PC-3 (cell line): ENCODE measurements at regions not wholly inside any gene's neighbourhood (a gene's known extent, or its start where the extent isn't known, plus 50 kb on each side); places are given as distances from the start of the nearest gene placed in this dataset.

ENCODE experiments used
- EZH2phosphoT487 ChIP-seq: fragments of 300-600 bp; sonication (generic); IDR thresholded peaks from 2 replicates; pipeline ENCODE4 v1.6.1; 2018; ENCODE audit warnings: mild to moderate bottlenecking, antibody characterized with exemption, low read length, borderline replicate concordance
- TF ChIP-seq, protein P1 (sequence below): fragments of 300-600 bp; sonication (generic); conservative IDR thresholded peaks from 2 replicates; pipeline ENCODE4 v1.5.1; 2017; ENCODE audit warnings: antibody characterized with exemption, low read depth, mild to moderate bottlenecking, low read length

DNA sequence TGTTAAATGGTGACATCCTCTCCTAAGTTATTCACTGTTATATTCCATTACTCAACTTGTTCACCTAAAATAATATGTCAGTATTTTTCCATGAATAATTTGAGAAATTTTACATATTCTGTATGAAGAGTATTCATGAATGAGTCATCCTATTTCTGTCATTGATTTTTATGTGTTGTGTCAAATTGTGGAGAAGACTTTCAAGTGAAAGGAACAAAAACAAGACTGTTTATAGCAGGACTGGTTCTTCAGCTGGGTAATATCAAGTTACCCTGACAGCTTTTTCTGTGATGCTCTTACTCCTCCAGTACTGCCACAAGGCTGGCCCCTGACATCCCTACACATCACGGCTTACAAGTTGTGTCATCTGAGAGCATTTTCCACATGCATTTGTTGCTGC, 847.7 kb downstream of the NCAM2 start:
- TF ChIP-seq, protein P1, sequence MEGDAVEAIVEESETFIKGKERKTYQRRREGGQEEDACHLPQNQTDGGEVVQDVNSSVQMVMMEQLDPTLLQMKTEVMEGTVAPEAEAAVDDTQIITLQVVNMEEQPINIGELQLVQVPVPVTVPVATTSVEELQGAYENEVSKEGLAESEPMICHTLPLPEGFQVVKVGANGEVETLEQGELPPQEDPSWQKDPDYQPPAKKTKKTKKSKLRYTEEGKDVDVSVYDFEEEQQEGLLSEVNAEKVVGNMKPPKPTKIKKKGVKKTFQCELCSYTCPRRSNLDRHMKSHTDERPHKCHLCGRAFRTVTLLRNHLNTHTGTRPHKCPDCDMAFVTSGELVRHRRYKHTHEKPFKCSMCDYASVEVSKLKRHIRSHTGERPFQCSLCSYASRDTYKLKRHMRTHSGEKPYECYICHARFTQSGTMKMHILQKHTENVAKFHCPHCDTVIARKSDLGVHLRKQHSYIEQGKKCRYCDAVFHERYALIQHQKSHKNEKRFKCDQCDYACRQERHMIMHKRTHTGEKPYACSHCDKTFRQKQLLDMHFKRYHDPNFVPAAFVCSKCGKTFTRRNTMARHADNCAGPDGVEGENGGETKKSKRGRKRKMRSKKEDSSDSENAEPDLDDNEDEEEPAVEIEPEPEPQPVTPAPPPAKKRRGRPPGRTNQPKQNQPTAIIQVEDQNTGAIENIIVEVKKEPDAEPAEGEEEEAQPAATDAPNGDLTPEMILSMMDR = no peak
- no peak for TF ChIP-seq EZH2phosphoT487
